Bronchial epithelial cell (primary cell): ENCODE measurements at regions not wholly inside any gene's neighbourhood (a gene's known extent, or its start where the extent isn't known, plus 50 kb on each side); places are given as distances from the start of the nearest gene placed in this dataset.
"Not testable (repeated sequence)": the region's sequence is repeated elsewhere in the genome, so short reads cannot be mapped to it uniquely, and the experiment has no call there.

ENCODE experiments used
- DNase-seq: peaks from one replicate; pipeline ENCODE4 v3.0.0-alpha.2; 2010; ENCODE audit warnings: low read depth
- FAIRE-seq: peaks from 2 replicates; lab custom pipeline; 2011; peaks lifted over from hg19 to GRCh38; lab: Jason Lieb, UNC
- H3K27me3 ChIP-seq: 2 replicates; pipeline ENCODE4 v1.5.1; 2011; ENCODE audit warnings: low read length; ENCODE audit not compliant: control insufficient read depth, insufficient read depth
- H3K36me3 ChIP-seq: 2 replicates; pipeline ENCODE4 v1.5.1; 2011; ENCODE audit warnings: low read length; ENCODE audit not compliant: control insufficient read depth, insufficient read depth
- H3K4me3 ChIP-seq: 2 replicates; pipeline ENCODE4 v1.5.1; 2011; ENCODE audit warnings: mild to moderate bottlenecking, low read depth, low read length, control low read depth

DNA sequence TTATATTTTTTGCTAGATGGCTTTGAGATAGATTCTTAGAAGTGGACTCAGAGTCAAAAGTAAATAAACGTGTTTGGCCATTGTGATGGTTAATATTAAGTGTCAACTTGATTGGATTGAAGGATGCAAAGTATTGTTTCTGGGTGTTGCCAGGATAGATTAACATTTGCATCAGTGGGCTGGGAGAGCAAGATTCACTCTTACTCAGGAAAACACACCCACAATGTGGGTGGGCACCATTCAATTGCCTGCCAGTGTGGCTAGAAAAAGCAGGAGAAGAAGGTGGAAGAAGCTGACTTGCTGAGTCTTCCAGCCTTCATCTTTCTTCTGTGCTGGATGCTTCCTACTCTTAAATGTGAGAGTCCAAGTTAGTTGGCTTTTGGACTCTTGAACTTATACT lies 368.4 kb upstream of the TSPY2 start:
- not testable (repeated sequence) for H3K4me3 ChIP-seq, FAIRE-seq, H3K27me3 ChIP-seq, H3K36me3 ChIP-seq, DNase-seq

DNA sequence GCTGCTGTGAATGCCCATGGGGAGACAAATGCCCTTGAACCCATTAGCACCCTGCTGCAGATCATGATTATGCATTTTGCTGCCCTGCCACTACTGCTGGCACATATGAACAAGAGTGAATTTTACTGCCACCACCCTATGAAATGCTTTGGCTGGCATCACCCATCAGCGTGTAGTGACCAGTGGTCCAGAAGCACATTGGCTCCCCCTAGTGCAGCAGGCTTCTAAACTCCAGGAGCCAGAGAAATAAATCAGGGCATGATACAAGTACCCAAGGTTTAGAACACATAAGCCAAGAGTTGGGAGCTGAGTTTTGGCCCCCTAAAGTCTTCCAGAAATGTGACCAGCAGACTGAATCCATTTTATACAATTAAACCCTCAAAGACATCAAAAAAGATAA lies 355.4 kb upstream of the TSPY2 start:
- not testable (repeated sequence) for FAIRE-seq

DNA sequence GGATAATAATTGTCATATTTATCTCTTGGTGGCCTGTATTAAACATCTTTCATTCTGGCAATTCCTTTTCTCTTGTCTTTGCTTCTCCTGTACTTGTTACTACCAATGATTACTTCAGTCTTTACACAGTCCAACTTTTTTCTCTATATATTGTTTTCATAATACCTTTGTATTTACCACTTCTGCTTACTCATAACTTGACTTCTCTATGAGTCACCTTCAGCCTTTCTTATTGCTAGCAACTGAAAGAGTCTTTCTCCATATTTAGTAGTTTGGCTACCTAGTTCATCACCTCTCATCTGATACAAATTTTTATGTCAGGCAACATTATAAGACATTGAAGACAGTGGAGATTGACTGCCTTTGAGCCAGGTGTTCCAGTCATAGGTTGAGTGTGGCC lies 349.3 kb upstream of the TSPY2 start:
- peak; percentile 0 for DNase-seq
- H3K4me3 ChIP-seq, H3K36me3 ChIP-seq, FAIRE-seq, H3K27me3 ChIP-seq: not testable (repeated sequence)

More for the DNA sequence above, 355.4 kb upstream of the TSPY2 start:
- not testable (repeated sequence) for H3K27me3 ChIP-seq, H3K4me3 ChIP-seq, DNase-seq, H3K36me3 ChIP-seq

DNA sequence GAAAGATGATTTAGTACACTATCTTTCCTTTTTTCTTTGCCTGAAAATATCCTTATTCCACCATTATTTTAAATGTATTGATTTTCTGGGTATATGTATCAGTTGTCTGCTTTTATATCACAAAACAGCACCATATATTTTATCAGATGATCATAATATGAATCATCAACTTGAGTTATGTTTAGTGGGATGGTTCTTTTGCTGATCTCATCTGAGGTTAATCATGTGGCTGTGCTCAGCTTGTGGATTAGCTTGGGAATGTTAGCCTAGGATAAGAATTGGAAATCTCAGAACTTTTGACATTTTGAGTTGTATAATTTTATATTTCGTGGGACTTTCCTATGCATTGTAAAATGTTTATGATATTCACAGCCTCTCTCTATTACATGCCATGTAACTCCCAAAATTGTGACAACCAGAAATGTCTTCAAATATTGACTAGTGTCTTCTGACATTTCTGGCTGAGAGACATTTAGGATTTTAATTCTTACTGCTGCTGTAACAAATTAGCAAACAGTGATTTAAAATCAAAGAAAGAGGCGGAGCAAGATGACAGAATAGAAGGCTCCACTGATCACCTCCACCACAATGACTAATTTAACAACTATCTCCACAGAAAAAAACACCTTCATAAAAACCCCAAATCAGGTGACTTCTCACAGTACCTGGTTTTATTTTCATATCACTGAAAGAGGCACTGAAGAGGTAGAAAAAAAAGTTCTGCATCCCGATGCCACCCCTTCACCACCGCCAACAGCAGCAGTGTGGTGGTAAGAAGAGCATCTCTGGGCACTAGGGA lies 337.1 kb upstream of the TSPY2 start:
- not testable (repeated sequence) for DNase-seq

DNA sequence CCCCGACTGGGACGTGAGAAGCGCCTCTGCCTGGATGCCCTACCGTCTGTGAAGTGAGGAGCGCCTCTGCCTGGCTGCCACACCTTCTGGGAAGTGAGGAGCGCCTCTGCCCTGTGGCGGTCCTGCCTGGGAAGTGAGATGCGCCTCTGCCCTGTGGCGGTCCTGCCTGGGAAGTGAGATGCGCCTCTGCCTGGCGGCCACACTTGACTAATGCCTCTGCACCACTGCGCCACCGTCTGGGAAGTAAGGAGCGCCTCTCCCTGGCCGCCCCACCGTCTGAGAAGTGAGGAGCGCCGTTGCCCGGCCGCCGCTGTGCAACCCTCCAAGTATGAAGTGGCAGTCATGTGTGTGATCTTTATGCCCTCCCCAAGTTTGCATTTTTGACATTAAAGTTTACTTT lies 307.6 kb upstream of the TSPY2 start:
- not testable (repeated sequence) for H3K4me3 ChIP-seq, H3K27me3 ChIP-seq, DNase-seq, FAIRE-seq, H3K36me3 ChIP-seq

More for the DNA sequence above, 337.1 kb upstream of the TSPY2 start:
- H3K36me3 ChIP-seq, FAIRE-seq, H3K27me3 ChIP-seq, H3K4me3 ChIP-seq: not testable (repeated sequence)

DNA sequence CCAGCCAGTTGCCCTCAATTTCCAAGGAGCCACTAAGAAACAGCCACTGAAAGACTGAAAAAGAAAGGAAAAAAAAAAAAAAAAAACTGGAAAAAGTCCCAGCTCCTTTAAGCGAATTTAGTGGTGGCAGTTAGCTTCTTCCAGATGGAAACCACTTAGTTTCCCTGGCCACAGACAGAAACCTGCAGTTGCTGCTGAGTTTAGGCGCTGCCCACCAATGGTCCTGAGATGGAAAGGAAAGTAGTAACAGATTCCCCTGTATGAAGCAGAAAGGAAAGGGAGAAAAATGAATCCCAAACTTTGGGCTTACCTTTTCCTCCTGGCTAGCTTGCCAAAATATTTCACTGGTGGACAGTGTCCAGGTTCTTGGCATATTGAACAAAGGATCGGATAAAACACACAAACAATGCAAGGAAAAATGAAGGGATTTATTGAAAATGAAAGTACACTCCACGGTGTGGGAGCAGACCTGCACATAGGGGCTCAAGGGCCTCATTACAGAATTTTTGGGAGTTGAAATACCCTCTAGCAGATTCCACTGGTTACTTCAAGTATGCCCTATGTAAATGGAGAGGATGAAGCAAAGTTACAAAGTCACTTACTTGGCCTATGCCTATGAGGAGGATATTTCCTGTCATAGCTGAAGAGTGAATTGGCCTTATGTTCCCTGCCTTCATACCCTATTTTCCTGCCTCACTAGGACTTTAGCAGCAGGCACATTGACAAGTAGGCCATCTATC lies 299.5 kb upstream of the TSPY2 start:
- FAIRE-seq, DNase-seq, H3K27me3 ChIP-seq, H3K4me3 ChIP-seq, H3K36me3 ChIP-seq: not testable (repeated sequence)

DNA sequence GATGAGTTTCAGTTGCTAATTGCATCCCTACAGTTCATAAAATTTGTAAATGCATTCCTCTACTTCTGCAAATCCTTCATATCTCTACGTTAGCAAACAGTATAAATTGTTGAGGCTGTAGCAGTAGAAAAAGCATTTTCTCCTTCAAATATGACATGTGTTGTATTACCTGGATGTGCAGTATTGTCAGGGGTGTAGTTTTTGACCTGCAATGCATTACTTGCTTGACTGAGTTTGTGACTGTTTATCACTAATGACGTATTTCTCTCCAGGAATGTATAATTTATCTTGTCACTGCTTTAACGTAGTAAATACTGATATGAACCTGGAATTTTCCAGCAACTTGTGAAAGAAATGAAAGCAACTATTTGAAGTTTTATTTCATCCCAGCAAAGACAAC lies 279.0 kb upstream of the TSPY2 start:
- H3K4me3 ChIP-seq, H3K27me3 ChIP-seq, FAIRE-seq, H3K36me3 ChIP-seq, DNase-seq: not testable (repeated sequence)

DNA sequence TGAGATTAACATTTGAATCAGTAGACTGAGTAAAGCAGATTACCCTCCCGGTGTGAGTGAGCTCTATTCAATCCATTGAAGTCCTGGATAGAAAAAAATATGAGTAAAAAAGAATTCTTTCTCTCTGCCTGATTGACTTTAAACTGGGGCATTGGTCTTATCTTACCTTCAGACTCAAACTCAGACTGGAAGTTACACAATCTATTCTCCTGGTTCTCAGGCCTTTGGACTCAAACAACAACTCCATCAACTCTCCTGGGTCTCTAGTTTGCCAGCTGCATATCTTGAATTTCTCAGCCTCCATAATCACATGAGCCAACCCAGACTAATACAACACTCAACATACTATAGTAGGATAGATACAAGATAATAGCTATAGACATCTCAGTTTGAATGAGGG lies 255.4 kb upstream of the TSPY2 start:
- FAIRE-seq, H3K27me3 ChIP-seq, DNase-seq, H3K36me3 ChIP-seq, H3K4me3 ChIP-seq: not testable (repeated sequence)
